Stomach (tissue), 8 donors: ENCODE measurements at regions not wholly inside any gene's neighbourhood (a gene's known extent, or its start where the extent isn't known, plus 50 kb on each side); places are given as distances from the start of the nearest gene placed in this dataset.

Experiments
- DNase-seq, 2 donors: peaks; one replicate each; pipeline versions ENCODE4 v3.0.0 to v3.0.0-alpha.2; 2013 to 2019
- H3K27ac ChIP-seq, 5 donors: fragments of 200-600 bp in 4 of 5; sonication (generic) in 4 of 5; one replicate each; pipeline ENCODE4 v1.5.1; 2013 to 2019; ENCODE audit warnings: mild to moderate bottlenecking in 1 of 5, moderate library complexity in 1 of 5
- H3K27me3 ChIP-seq, 3 donors: fragments of 200-600 bp; sonication (generic); one replicate each; pipeline ENCODE4 v1.5.1; 2017 to 2019; ENCODE audit warnings: mixed run types in 1 of 3
- H3K36me3 ChIP-seq, 4 donors: fragments of 200-600 bp; sonication (generic); 1 replicate in 3 of 4; 2 replicates in 1 of 4; pipeline ENCODE4 v1.5.1; 2016 to 2019
- H3K4me1 ChIP-seq, 4 donors: fragments of 200-600 bp; sonication (generic); one replicate each; pipeline ENCODE4 v1.5.1; 2016 to 2019
- H3K4me3 ChIP-seq, 4 donors: fragments of 200-600 bp; sonication (generic) in 3 of 4; one replicate each; pipeline ENCODE4 v1.5.1; 2016 to 2019; ENCODE audit warnings: mild to moderate bottlenecking in 1 of 4
- H3K9me3 ChIP-seq, 4 donors: fragments of 200-600 bp; sonication (generic); one replicate each; pipeline ENCODE4 v1.5.1; 2016 to 2019
- EP300 ChIP-seq: sonication (generic); formaldehyde crosslinking; IDR thresholded peaks from one replicate; pipeline ENCODE4 v1.6.1; 2017; ENCODE audit warnings: antibody characterized with exemption
- POLR2A ChIP-seq, 4 donors: fragments of 450-650 bp; IDR thresholded peaks; one replicate each; pipeline ENCODE4 v1.6.1; 2016; ENCODE audit warnings: antibody characterized with exemption in 4 of 4, control low read depth in 2 of 4, mild to moderate bottlenecking in 1 of 4, moderate library complexity in 1 of 4
- POLR2AphosphoS5 ChIP-seq, 3 donors: sonication (generic); formaldehyde crosslinking; IDR thresholded peaks; one replicate each; pipeline ENCODE4 v1.6.1; 2016; ENCODE audit warnings: antibody characterized with exemption in 3 of 3
- WGBS, 5 donors: extraction: QIAGEN DNeasy Blood & Tissue Kit in 3 of 5; methylation state at CpG; one replicate each; pipeline versions ENCODE4 v1.1.5 to v1.1.7; 2013 to 2018; 5-methylcytosine and 5-hydroxymethylcytosine counted together
- intact Hi-C: fragments of 100-400 bp; cut with DNase I; formaldehyde crosslinking; loops from one replicate; pipeline ENCODE4 v1.15.1; 2023; ENCODE audit warnings: low total_unique reads
- TF ChIP-seq, protein P1 (sequence below), 7 experiments: fragments of 450-650 bp in 4 of 7; fragments of 200-600 bp in 3 of 7; sonication (generic) in 3 of 7; IDR thresholded peaks; one replicate each; pipeline ENCODE4 v1.5.1; 2016 to 2019; ENCODE audit warnings: antibody characterized with exemption in 7 of 7, control low read depth in 2 of 7, mild to moderate bottlenecking in 1 of 7
- donor health status: healthy with polysubstance abuse.
- donor health status: Bipolar disorder and iron deficiency.
- donor health status: healthy.

DNA sequence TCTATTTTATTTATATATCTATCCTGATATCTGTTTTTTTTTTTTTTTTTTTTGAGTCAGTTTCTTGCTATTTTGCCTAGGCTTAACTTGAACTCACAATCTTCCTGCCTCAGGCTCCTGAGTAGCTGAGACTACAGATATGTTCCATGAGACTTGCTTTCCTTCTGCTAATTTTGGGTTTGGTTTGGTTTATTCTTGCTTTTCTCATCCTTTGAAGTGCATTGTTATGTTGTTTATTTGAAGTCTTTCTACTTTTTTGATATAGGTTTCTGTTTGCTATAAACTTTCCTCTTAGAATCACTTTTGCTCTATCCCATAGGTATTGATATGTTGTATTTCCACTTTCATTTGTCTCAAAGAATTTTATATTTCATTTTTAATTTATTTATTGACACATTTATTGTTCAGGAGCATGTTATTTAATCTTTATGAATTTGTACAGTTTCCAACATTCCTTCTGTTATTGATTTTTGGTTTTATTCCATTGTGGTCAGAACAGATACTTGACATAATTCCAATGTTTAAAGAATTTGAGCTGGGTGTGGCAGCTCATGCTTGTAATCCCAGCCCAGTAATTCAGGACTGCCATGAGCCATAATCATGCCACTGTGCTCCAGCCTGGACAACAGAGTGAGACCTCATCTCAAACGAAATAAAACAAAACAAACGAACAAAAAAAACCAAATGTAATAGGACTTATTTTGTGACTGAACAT, 62.3 kb upstream of the PLSCR4 start:
- Histone ChIP-seq H3K27me3 (no peaks in the 10 kb centered on the region), H3K9me3 (no peaks in the 10 kb centered on the region), H3K36me3 (no peaks in the 10 kb centered on the region), H3K27ac (no peak overlapping the region), H3K4me3 (no peak overlapping the region), H3K4me1 (peaks cover 0 to 10% (median 0%) of the 10 kb centered on the region in 4 donors)
- whole genome bisulfite sequencing, 5 donors: 26 to 53% (median 41%) methylated on average over 2 of the region's 2 CpGs
- intact Hi-C loops: no loop called here
- DNase-seq: no peak
- TF ChIP-seq POLR2AphosphoS5 (IDR thresholded peaks at IDR 0.05): no peak
- no peak for TF ChIP-seq EP300
- TF ChIP-seq, protein P1, sequence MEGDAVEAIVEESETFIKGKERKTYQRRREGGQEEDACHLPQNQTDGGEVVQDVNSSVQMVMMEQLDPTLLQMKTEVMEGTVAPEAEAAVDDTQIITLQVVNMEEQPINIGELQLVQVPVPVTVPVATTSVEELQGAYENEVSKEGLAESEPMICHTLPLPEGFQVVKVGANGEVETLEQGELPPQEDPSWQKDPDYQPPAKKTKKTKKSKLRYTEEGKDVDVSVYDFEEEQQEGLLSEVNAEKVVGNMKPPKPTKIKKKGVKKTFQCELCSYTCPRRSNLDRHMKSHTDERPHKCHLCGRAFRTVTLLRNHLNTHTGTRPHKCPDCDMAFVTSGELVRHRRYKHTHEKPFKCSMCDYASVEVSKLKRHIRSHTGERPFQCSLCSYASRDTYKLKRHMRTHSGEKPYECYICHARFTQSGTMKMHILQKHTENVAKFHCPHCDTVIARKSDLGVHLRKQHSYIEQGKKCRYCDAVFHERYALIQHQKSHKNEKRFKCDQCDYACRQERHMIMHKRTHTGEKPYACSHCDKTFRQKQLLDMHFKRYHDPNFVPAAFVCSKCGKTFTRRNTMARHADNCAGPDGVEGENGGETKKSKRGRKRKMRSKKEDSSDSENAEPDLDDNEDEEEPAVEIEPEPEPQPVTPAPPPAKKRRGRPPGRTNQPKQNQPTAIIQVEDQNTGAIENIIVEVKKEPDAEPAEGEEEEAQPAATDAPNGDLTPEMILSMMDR (IDR thresholded peaks at IDR 0.05): no peak
- TF ChIP-seq POLR2A (IDR thresholded peaks at IDR 0.05): no peak

DNA sequence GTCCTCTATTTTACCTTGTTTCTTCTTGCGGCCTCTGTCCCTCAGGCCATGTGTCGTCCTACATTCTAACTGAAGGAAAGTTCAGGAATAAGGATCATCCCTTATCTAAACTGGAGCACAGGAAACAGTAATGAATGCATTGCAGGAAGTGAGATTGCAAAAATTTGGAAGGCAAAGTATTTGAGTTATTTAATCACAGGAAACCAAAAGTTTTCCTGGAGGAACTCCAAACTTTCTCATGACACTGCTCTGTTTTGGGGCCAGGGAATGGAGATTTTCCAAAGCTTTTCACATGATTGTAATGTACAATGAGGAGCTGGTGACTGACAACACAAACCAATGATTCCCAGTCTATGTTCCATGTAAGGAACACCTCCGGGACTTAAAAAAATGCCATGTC, 57.8 kb upstream of the PLSCR4 start:
- H3K9me3 ChIP-seq: no peaks in the 10 kb centered on the region
- intact Hi-C loops: no loop called here
- TF ChIP-seq POLR2A (IDR thresholded peaks at IDR 0.05) (no peak), EP300 (no peak), POLR2AphosphoS5 (IDR thresholded peaks at IDR 0.05) (peak in 1 of 3 donors; percentile 10)
- TF ChIP-seq, protein P1 (IDR thresholded peaks at IDR 0.05): no peak
- peak overlapping the region in 1 of 5 donors; percentile 56 for H3K27ac ChIP-seq
- peak in 1 of 2 donors; percentile 65 for DNase-seq
- peaks cover 0 to 4% (median 0%) of the 10 kb centered on the region in 4 donors for H3K4me1 ChIP-seq
- no peaks in the 10 kb centered on the region for H3K27me3 ChIP-seq
- no peak overlapping the region for H3K4me3 ChIP-seq
- no peaks in the 10 kb centered on the region for H3K36me3 ChIP-seq
- WGBS, 5 donors: 44 to 64% (median 56%) methylated on average over 3 of the region's 3 CpGs

DNA sequence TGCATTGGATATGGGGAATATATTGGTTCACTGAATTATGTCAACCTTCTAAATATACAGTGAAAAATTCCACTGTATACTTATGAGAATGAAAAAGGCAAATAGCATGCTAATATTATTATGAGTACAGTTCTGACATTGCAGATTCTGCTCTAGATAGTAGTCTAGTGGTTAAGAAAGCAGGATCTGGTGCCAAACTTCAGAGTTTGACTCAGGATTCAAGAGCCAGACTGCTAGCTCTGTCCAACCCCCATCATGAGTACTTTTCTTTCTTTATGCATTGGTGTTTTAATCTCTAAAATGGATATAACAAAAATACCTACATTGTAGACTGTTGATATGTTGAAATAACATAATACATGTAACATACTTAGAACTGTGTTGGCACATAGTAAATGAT, 57.3 kb upstream of the PLSCR4 start:
- Histone ChIP-seq H3K36me3 (no peaks in the 10 kb centered on the region), H3K27me3 (no peaks in the 10 kb centered on the region), H3K9me3 (no peaks in the 10 kb centered on the region), H3K4me3 (no peak overlapping the region), H3K27ac (peak overlapping the region in 1 of 5 donors; percentile 56), H3K4me1 (no peaks in the 10 kb centered on the region)
- TF ChIP-seq, protein P1 (IDR thresholded peaks at IDR 0.05): no peak
- no peak for TF ChIP-seq EP300
- no peak for TF ChIP-seq POLR2AphosphoS5 (IDR thresholded peaks at IDR 0.05)
- no peak for TF ChIP-seq POLR2A (IDR thresholded peaks at IDR 0.05)
- intact Hi-C loops: no loop called here
- peak in 1 of 2 donors; percentile 16 for DNase-seq

DNA sequence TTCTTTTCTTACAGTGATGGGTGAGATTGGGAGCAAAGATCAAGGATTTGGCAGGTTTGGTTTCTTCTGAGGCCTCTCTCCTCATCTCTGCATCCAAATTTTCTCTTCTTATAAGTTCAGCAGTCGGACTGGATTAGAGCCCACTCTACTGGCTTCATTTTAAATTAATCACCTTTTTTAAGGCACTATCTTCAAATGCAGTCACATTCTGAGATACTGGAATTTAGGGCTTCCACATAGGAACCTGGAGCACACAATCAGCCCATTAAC, 56.5 kb upstream of the PLSCR4 start:
- no peaks in the 10 kb centered on the region for H3K36me3 ChIP-seq
- intact Hi-C loops: no loop called here
- TF ChIP-seq, protein P1 (IDR thresholded peaks at IDR 0.05): no peak
- TF ChIP-seq POLR2AphosphoS5 (IDR thresholded peaks at IDR 0.05): no peak
- H3K9me3 ChIP-seq: no peaks in the 10 kb centered on the region
- H3K4me1 ChIP-seq: no peaks in the 10 kb centered on the region
- no peak overlapping the region for H3K4me3 ChIP-seq
- WGBS, 5 donors: 68 to 87% (median 79%) methylated on average over 1 of the region's 1 CpG
- no peaks in the 10 kb centered on the region for H3K27me3 ChIP-seq
- no peak overlapping the region for H3K27ac ChIP-seq
- DNase-seq: peak in 1 of 2 donors; percentile 28
